ENCODE measurements at regions not wholly inside any gene's neighbourhood (a gene's known extent, or its start where the extent isn't known, plus 50 kb on each side); places are given as distances from the start of the nearest gene placed in this dataset.

- no peak overlapping the region for H3K18ac ChIP-seq (ENCODE audit: insufficient read length, low read depth, low read length)
- no peak overlapping the region for H3K4ac ChIP-seq (ENCODE audit: low read depth, low read length)
- no peak overlapping the region for H4K91ac ChIP-seq (ENCODE audit: insufficient read length, low read depth, low read length)
- no peak overlapping the region for H2BK5ac ChIP-seq (ENCODE audit: insufficient read length, low read length)
- H3K9me3 Mint-ChIP-seq, result no peaks in the 10 kb centered on the region; a peak in 2 of 5 replicates
- no peak overlapping the region for H3K14ac ChIP-seq (ENCODE audit: insufficient read depth, low read length)
- H3K27me3 ChIP-seq (ENCODE audit: insufficient read depth, low read length), result no peaks in the 10 kb centered on the region
- H3K4me1 Mint-ChIP-seq, result no peaks in the 10 kb centered on the region
- no peaks in the 10 kb centered on the region for H3K79me1 ChIP-seq (ENCODE audit: insufficient read depth, low read depth, low read length, poor library complexity, severe bottlenecking)
- H3K27ac Mint-ChIP-seq, result no peak overlapping the region
- no peak overlapping the region for H2BK120ac ChIP-seq (ENCODE audit: low read depth, low read length, poor library complexity, severe bottlenecking)
- no peak overlapping the region for H2AK5ac ChIP-seq (ENCODE audit: insufficient read length, low read length)
- no peaks in the 10 kb centered on the region for H3K27me3 Mint-ChIP-seq (ENCODE audit: low read depth)
- no peaks in the 10 kb centered on the region for H3K36me3 Mint-ChIP-seq (ENCODE audit: insufficient read depth in 1 of 3, low read depth in 3 of 3)
- H2BK15ac ChIP-seq (ENCODE audit: low read depth, low read length), result no peak overlapping the region
- no peak overlapping the region for H3K4me2 ChIP-seq (ENCODE audit: insufficient read depth, insufficient read length, low read length)
- no peak overlapping the region for H4K8ac ChIP-seq (replicated peaks; ENCODE audit: insufficient read length, low read depth, low read length)
- H4K20me1 ChIP-seq (ENCODE audit: control insufficient read depth, insufficient read depth, insufficient read length), result no peaks in the 10 kb centered on the region
- H4K5ac ChIP-seq (ENCODE audit: insufficient read length, low read depth, low read length), result no peak overlapping the region
- H3K23ac ChIP-seq (ENCODE audit: insufficient read length, low read depth, low read length), result no peak overlapping the region
- H3K9me3 ChIP-seq (ENCODE audit: control insufficient read depth, low read depth, low read length), result no peaks in the 10 kb centered on the region
- H2BK20ac ChIP-seq (ENCODE audit: low read depth, low read length, poor library complexity, severe bottlenecking), result no peak overlapping the region
- TF ChIP-seq CTCF (conservative IDR thresholded peaks at IDR 0.05), result no peak
- no peak overlapping the region for H2BK12ac ChIP-seq (ENCODE audit: insufficient read length, low read depth, low read length)
- no peaks in the 10 kb centered on the region for H3K4me1 ChIP-seq (ENCODE audit: insufficient read depth, low read length)
- H3K4me3 Mint-ChIP-seq, result no peak overlapping the region
- no peak overlapping the region for H2AFZ ChIP-seq (ENCODE audit: low read length)
- H3T11ph ChIP-seq (ENCODE audit: low read length), result no peak overlapping the region
- no peak overlapping the region for H3K9ac ChIP-seq (ENCODE audit: extremely low read depth, insufficient read length, low read length)
- DNase-seq, result no peak
- H3K27ac ChIP-seq (ENCODE audit: insufficient read length, low read depth, low read length), result no peak overlapping the region
- no peaks in the 10 kb centered on the region for H3K79me2 ChIP-seq (ENCODE audit: insufficient read depth, low read length)
- H3K56ac ChIP-seq (ENCODE audit: insufficient read length, low read depth, low read length), result no peak overlapping the region
- H3K23me2 ChIP-seq (ENCODE audit: insufficient read length, low read depth, low read length, poor library complexity, severe bottlenecking), result no peaks in the 10 kb centered on the region
Observed at GRCh38 chr4:158428242-158428641, 93.4 kb upstream of the RXFP1 start.

All from H9 (cell line).